OCI-LY7 (cell line): ENCODE measurements at regions not wholly inside any gene's neighbourhood (a gene's known extent, or its start where the extent isn't known, plus 50 kb on each side); places are given as distances from the start of the nearest gene placed in this dataset.

ENCODE experiments used
- BruUV-seq: library from RNA; stranded (reverse); fragments of 400-500 nt; replicated peaks from 2 replicates; lab custom pipeline; 2021; lab: Mats Ljungman, UMichigan
- CTCF ChIA-PET: fragments of 300-600 bp; sonication (Branson Sonifier 250); formaldehyde crosslinking; loops from one replicate; lab custom pipeline; 2022; ENCODE audit warnings: antibody characterized with exemption; ENCODE audit not compliant: unreplicated experiment; lab: Charles Lee
- POLR2A ChIA-PET: fragments of 300-600 bp; sonication (Branson Sonifier 250); formaldehyde crosslinking; loops from one replicate; lab custom pipeline; 2022; ENCODE audit warnings: antibody characterized with exemption; lab: Charles Lee
- DNase-seq: peaks from one replicate; pipeline ENCODE4 v3.0.0-alpha.2; 2015; ENCODE audit warnings: low spot score
- H2AFZ ChIP-seq: fragments of 200-600 bp; sonication (generic), shearing (Covaris generic); 2 replicates; pipeline ENCODE4 v1.6.1; 2014; ENCODE audit warnings: mild to moderate bottlenecking, antibody characterized with exemption, low read length, moderate library complexity
- H3K27ac ChIP-seq: fragments of 200-600 bp; sonication (generic); 2 replicates; pipeline ENCODE4 v1.5.1; 2014; ENCODE audit warnings: mixed run types, low read depth, mild to moderate bottlenecking, moderate library complexity, low read length, inconsistent platforms; ENCODE audit not compliant: poor library complexity, severe bottlenecking
- H3K36me3 ChIP-seq: fragments of 200-600 bp; sonication (generic); 2 replicates; pipeline ENCODE4 v1.6.1; 2014; ENCODE audit warnings: mild to moderate bottlenecking, antibody characterized with exemption, low read length, moderate library complexity, mixed read lengths; ENCODE audit not compliant: insufficient read depth
- H3K4me1 ChIP-seq: fragments of 200-600 bp; sonication (generic); 2 replicates; pipeline ENCODE4 v1.5.1; 2014; ENCODE audit warnings: mild to moderate bottlenecking, low read length; ENCODE audit not compliant: insufficient read depth, poor library complexity, severe bottlenecking
- H3K4me2 ChIP-seq: fragments of 200-600 bp; sonication (generic); 2 replicates; pipeline ENCODE4 v1.6.1; 2014; ENCODE audit warnings: mild to moderate bottlenecking, low read length
- H3K4me3 ChIP-seq: fragments of 200-600 bp; sonication (generic); 2 replicates; pipeline ENCODE4 v1.5.1; 2014; ENCODE audit warnings: mild to moderate bottlenecking, low read depth, low read length; ENCODE audit not compliant: poor library complexity, severe bottlenecking
- H3K79me2 ChIP-seq: fragments of 200-600 bp; sonication (generic); 2 replicates; pipeline ENCODE4 v1.6.1; 2016; ENCODE audit warnings: low read depth, mild to moderate bottlenecking, low read length, moderate library complexity, mixed read lengths; ENCODE audit not compliant: insufficient read depth
- H3K9me2 ChIP-seq: fragments of 200-600 bp; sonication (generic); 2 replicates; pipeline ENCODE4 v1.6.1; 2016; ENCODE audit warnings: mild to moderate bottlenecking, low read length, mixed read lengths; ENCODE audit not compliant: insufficient read depth
- H3K9me3 ChIP-seq: fragments of 200-600 bp; sonication (generic); 2 replicates; pipeline ENCODE4 v1.6.1; 2014; ENCODE audit warnings: mild to moderate bottlenecking, mixed run types, low read length, mixed read lengths
- H4K20me1 ChIP-seq: fragments of 200-600 bp; sonication (generic); 2 replicates; pipeline ENCODE4 v1.6.1; 2014; ENCODE audit warnings: mild to moderate bottlenecking, antibody characterized with exemption, low read length, moderate library complexity, mixed read lengths; ENCODE audit not compliant: insufficient read depth
- EZH2phosphoT487 ChIP-seq: fragments of 200-600 bp; sonication (generic); IDR thresholded peaks from 2 replicates; pipeline ENCODE4 v1.6.1; 2018; ENCODE audit warnings: low read depth, borderline replicate concordance, mild to moderate bottlenecking, mixed run types, antibody characterized with exemption, low read length, moderate library complexity, mixed read lengths
- intact Hi-C: fragments of 100-400 bp; cut with micrococcal nuclease; formaldehyde crosslinking; loops from one replicate; pipeline ENCODE4 v1.10.0; 2022; ENCODE audit not compliant: unreplicated experiment
- TF ChIP-seq, protein P1 (sequence below): fragments of 200-600 bp; sonication (generic); conservative IDR thresholded peaks from 2 replicates; pipeline ENCODE4 v1.5.1; 2014; ENCODE audit warnings: mild to moderate bottlenecking, antibody characterized with exemption, low read length, moderate library complexity, mixed read lengths

DNA sequence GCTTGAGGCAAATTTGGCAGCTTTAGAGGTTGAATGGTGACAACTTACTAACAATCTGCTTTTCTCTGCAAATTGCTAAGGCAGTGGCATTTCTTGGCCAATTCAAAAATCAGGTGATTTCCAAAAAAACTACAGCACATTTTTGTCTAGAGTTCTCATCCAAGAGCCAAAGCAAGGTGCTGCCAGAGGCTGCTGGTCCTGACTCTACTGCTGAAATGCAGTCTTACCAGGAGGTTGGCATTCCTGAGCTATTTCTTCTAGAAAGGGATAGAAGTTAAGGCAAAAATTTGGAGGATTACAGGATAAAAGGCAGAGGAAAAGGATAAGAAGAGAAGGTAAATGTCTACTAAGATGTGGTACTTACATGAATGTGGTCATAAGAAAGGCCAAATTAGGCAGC is 75.6 kb downstream of the COX18 start:
- H3K36me3 ChIP-seq: no peaks in the 10 kb centered on the region
- H3K4me3 ChIP-seq: no peak overlapping the region
- intact Hi-C loops: no loop called here
- H3K9me2 ChIP-seq: no peaks in the 10 kb centered on the region
- no peaks in the 10 kb centered on the region for H4K20me1 ChIP-seq
- no peak overlapping the region for H2AFZ ChIP-seq
- TF ChIP-seq, protein P1, sequence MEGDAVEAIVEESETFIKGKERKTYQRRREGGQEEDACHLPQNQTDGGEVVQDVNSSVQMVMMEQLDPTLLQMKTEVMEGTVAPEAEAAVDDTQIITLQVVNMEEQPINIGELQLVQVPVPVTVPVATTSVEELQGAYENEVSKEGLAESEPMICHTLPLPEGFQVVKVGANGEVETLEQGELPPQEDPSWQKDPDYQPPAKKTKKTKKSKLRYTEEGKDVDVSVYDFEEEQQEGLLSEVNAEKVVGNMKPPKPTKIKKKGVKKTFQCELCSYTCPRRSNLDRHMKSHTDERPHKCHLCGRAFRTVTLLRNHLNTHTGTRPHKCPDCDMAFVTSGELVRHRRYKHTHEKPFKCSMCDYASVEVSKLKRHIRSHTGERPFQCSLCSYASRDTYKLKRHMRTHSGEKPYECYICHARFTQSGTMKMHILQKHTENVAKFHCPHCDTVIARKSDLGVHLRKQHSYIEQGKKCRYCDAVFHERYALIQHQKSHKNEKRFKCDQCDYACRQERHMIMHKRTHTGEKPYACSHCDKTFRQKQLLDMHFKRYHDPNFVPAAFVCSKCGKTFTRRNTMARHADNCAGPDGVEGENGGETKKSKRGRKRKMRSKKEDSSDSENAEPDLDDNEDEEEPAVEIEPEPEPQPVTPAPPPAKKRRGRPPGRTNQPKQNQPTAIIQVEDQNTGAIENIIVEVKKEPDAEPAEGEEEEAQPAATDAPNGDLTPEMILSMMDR: no peak
- no peak for TF ChIP-seq EZH2phosphoT487
- no peaks in the 10 kb centered on the region for H3K9me3 ChIP-seq
- no peak overlapping the region for H3K4me2 ChIP-seq
- H3K4me1 ChIP-seq: no peaks in the 10 kb centered on the region
- ChIA-PET POLR2A (interaction anchor here (0.8 to 0.9 kb wide), 2 partner anchors 9 to 19 kb away, joined by 3 read pairs; no protein-coding TSS in a partner anchor), CTCF (no interaction called here)
- no peaks in the 10 kb centered on the region for H3K79me2 ChIP-seq
- BruUV-seq: no TSS peak
- no peak overlapping the region for H3K27ac ChIP-seq
- no peak for DNase-seq

DNA sequence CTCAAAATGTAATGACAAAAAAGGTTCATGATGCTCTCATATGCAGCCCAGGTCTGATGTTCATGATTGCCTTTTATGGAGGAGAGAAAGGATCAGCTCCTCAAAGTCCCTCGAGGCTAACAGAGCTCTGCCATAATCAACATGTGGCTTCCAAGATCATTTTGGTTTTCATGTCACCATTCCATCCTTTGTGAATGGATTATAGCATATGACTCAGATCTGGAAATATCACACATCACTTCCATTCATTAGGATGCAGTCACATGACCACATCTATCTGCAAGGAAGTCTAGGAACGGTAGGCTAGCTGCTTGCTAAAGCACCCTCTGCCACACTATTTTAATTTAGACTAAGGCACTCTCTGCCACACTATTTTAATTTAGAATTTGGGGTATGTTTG is 77.6 kb downstream of the COX18 start:
- Histone ChIP-seq H3K27ac (no peak overlapping the region), H2AFZ (no peak overlapping the region), H3K4me1 (no peaks in the 10 kb centered on the region), H3K4me3 (no peak overlapping the region), H3K36me3 (no peaks in the 10 kb centered on the region), H3K79me2 (no peaks in the 10 kb centered on the region), H3K4me2 (no peak overlapping the region), H4K20me1 (no peaks in the 10 kb centered on the region), H3K9me2 (no peaks in the 10 kb centered on the region), H3K9me3 (no peaks in the 10 kb centered on the region)
- POLR2A ChIA-PET: interaction anchor here (0.5 to 0.6 kb wide), 2 partner anchors 53 to 98 kb away, joined by 3 to 4 read pairs; no protein-coding TSS in a partner anchor
- CTCF ChIA-PET: no interaction called here
- TF ChIP-seq, protein P1: no peak
- TF ChIP-seq EZH2phosphoT487: no peak
- no peak for DNase-seq
- intact Hi-C loops: no loop called here
- BruUV-seq: no TSS peak

DNA sequence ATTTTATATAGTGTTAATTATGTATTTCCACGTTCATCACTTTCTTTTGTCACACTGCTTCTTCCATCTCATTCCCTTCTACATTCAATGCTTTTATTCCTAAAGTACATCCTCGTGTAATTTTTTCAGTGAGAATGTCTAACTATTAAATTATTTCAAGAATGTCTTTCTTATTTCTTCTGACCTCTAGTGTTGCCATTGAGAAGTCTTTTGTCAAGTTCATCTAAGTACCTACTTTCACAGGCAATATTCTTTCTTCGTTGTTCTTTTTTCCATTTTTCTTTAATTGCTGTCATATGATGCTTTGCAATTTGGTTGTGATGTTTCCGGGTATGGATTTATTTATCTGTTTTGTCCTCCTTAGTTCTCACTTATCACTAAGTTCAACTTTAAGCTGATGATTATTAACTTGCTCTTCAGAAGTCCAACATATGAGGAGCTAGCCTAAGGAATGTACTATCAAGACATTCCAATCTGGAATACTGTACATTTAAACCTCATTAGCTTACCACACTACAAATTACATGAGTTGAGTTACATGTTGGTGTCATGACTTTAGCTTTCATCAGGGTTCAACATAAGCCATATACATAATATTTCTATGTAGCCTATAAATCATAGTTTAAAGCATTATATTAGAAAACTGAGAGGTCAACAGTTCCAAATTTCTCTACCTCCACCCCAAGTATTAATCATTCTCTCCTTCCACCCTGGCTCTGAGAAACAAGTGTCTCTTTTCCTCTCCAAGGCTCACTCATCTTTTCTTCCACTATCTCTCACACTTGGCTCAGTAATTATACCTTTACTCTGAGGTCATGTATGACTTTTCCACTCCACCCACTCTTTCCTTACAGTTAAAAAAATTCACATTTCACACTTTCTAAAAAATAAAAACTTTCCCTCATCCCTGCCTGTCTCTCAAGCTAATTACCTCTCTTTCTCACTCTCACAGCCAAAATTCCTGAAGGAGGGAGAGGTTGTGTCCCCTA is 81.5 kb downstream of the COX18 start:
- H3K79me2 ChIP-seq: no peaks in the 10 kb centered on the region
- no peak overlapping the region for H3K4me3 ChIP-seq
- no peaks in the 10 kb centered on the region for H3K36me3 ChIP-seq
- BruUV-seq: no TSS peak
- DNase-seq: no peak
- intact Hi-C loops: no loop called here
- no peaks in the 10 kb centered on the region for H3K4me1 ChIP-seq
- CTCF ChIA-PET: no interaction called here
- H4K20me1 ChIP-seq: no peaks in the 10 kb centered on the region
- no peaks in the 10 kb centered on the region for H3K9me3 ChIP-seq
- H3K9me2 ChIP-seq: no peaks in the 10 kb centered on the region
- no peak overlapping the region for H3K27ac ChIP-seq
- H3K4me2 ChIP-seq: no peak overlapping the region
- TF ChIP-seq, protein P1: no peak
- no peak for TF ChIP-seq EZH2phosphoT487
- H2AFZ ChIP-seq: no peak overlapping the region
- POLR2A ChIA-PET: no interaction called here
